AG09319 (cell line): ENCODE measurements at regions not wholly inside any gene's neighbourhood (a gene's known extent, or its start where the extent isn't known, plus 50 kb on each side); places are given as distances from the start of the nearest gene placed in this dataset.

ENCODE experiments used
- DNase-seq: peaks from one replicate; pipeline ENCODE4 v3.0.0-alpha.2; 2010; ENCODE audit warnings: low read depth; ENCODE audit errors: extremely low read depth
- CTCF ChIP-seq: IDR thresholded peaks from 2 replicates; pipeline ENCODE4 v1.5.1; 2011; ENCODE audit warnings: low read depth, mild to moderate bottlenecking, inconsistent platforms, low read length, moderate library complexity

- TF ChIP-seq CTCF = no peak
These were observed 104.8 kb upstream of the KIT start for GRCh38 chr4:54553001-54553400.

GRCh38 chr4:54554339-54554990 is 103.3 kb upstream of the KIT start:
- DNase-seq = no peak
- TF ChIP-seq CTCF = no peak

More at GRCh38 chr4:54553001-54553400, 104.8 kb upstream of the KIT start:
- no peak for DNase-seq

- TF ChIP-seq CTCF = no peak
- DNase-seq = no peak
These were observed 101.7 kb upstream of the KIT start for GRCh38 chr4:54556051-54556450.

GRCh38 chr4:54556587-54556986 is 101.2 kb upstream of the KIT start:
- no peak for TF ChIP-seq CTCF
- DNase-seq = no peak

GRCh38 chr4:54558889-54559677 is 98.7 kb upstream of the KIT start:
- no peak for TF ChIP-seq CTCF
- DNase-seq = no peak

- DNase-seq = no peak
- TF ChIP-seq CTCF = no peak
These were observed 97.2 kb upstream of the KIT start for GRCh38 chr4:54560513-54560912.

GRCh38 chr4:54561940-54562339 is 95.8 kb upstream of the KIT start:
- no peak for TF ChIP-seq CTCF
- DNase-seq = no peak
